ENCODE measurements at regions not wholly inside any gene's neighbourhood (a gene's known extent, or its start where the extent isn't known, plus 50 kb on each side); places are given as distances from the start of the nearest gene placed in this dataset.

DNA sequence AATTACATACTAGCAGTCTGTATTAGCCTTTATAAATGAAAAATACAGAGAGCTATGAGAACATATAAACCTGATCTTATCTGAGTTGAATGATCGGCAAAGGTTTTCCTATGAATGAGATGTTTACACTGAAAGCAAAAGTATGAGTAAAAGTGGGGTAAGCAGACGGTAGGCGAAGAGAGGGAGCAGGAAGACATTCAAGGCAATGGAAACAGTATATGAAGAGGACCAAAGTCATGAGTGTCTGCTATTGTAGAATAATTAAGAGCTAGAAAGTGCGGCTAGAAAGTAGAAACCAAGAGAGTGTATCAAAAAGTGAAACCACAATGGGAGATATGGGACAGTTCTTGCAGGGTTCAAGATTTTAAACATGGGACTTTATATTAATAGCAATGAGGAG lies 67.0 kb upstream of the TMLHE start:
- no peak for DNase-seq

DNA sequence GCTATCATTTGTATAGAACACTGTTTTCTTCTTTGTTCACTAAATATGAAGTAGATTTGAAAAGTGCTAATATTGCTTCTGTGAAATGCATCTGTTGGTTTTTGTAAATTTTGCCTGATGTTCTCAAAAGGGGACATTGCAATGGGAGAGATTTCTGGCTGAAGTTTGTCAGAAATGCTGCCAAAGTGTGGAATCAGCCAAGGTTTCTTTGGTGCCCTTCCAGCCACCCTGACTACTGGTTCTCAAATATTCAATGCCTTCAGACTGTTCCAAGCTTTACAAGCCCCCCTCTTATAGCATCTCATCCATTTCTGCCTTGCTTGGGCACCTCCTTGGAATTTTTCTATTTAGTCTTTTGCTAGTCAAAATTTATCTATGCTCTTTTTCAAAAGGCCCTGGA lies 60.6 kb upstream of the TMLHE start:
- no peak for DNase-seq

DNA sequence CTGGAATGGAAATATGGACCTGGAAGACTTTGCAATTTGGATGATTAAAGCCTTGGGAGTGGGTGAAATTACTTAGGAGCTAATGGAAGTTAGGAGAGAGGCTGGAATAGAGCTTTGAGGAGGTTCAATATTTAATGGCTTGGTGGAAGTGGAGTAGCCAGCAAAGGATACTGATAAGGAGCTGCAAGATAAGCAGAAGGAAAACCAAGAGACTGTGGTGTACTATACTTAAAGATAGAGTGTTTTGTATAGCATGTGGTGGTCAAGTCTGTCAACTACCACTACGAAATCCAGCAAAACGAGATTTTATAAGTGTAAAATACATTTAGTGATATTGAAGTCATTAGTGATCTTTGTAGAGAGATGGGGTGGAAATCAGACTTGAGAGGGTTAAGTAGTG lies 54.0 kb upstream of the TMLHE start:
- DNase-seq: no peak
